C4-2B (cell line): ENCODE measurements at regions not wholly inside any gene's neighbourhood (a gene's known extent, or its start where the extent isn't known, plus 50 kb on each side); places are given as distances from the start of the nearest gene placed in this dataset.
A peak's percentile ranks its signal among the peaks of the same experiment; 100 is the strongest.

Experiments
- H3K27ac ChIP-seq: fragments of 450-650 bp; 2 replicates; pipeline ENCODE4 v1.5.1; 2017
- CTCF ChIP-seq: fragments of 450-650 bp; conservative IDR thresholded peaks from 2 replicates; pipeline ENCODE4 v1.5.1; 2017; ENCODE audit warnings: mild to moderate bottlenecking
- ZFX ChIP-seq: fragments of 450-650 bp; IDR thresholded peaks from 2 replicates; pipeline ENCODE4 v1.6.1; 2017

- no peak overlapping the region for H3K27ac ChIP-seq
- TF ChIP-seq ZFX (no peak), CTCF (no peak)
Observed at GRCh38 chr2:64910523-64910922, 78.7 kb upstream of the SLC1A4 start.

- TF ChIP-seq CTCF (no peak), ZFX (no peak)
Observed at GRCh38 chr2:64910972-64911433, 78.2 kb upstream of the SLC1A4 start.

GRCh38 chr2:64913357-64913869 is 75.8 kb upstream of the SLC1A4 start:
- no peak for TF ChIP-seq ZFX
- TF ChIP-seq CTCF: peak; percentile 38

More at GRCh38 chr2:64910972-64911433, 78.2 kb upstream of the SLC1A4 start:
- H3K27ac ChIP-seq: no peak overlapping the region

GRCh38 chr2:64914247-64914646 is 75.0 kb upstream of the SLC1A4 start:
- TF ChIP-seq CTCF: no peak
- TF ChIP-seq ZFX: no peak
- H3K27ac ChIP-seq: no peak overlapping the region

More at GRCh38 chr2:64913357-64913869, 75.8 kb upstream of the SLC1A4 start:
- no peak overlapping the region for H3K27ac ChIP-seq

- no peak overlapping the region for H3K27ac ChIP-seq
- no peak for TF ChIP-seq CTCF
- TF ChIP-seq ZFX: no peak
Observed at GRCh38 chr2:64914735-64915509, 74.3 kb upstream of the SLC1A4 start.

GRCh38 chr2:64915510-64915900 is 73.7 kb upstream of the SLC1A4 start:
- H3K27ac ChIP-seq: no peak overlapping the region

More at GRCh38 chr2:64915510-64915900, 73.7 kb upstream of the SLC1A4 start:
- TF ChIP-seq ZFX: no peak
- no peak for TF ChIP-seq CTCF
